WTC11 (cell line): ENCODE measurements at regions not wholly inside any gene's neighbourhood (a gene's known extent, or its start where the extent isn't known, plus 50 kb on each side); places are given as distances from the start of the nearest gene placed in this dataset.

Source experiments
- ATAC-seq: fragments of 200-7000 bp; cut with Tn5 transposase; 2 replicates; pipeline ENCODE4 v1.10.0; 2021; ENCODE audit warnings: mild to moderate bottlenecking, moderate library complexity
- CTCF ChIA-PET: fragments of 300-600 bp; sonication (Branson Sonifier 250); formaldehyde crosslinking; loops from one replicate; lab custom pipeline; 2021; ENCODE audit warnings: antibody characterized with exemption; lab: Charles Lee
- POLR2A ChIA-PET: fragments of 350-600 bp; sonication (Branson Sonifier 250); formaldehyde crosslinking; loops from one replicate; lab custom pipeline; 2021; ENCODE audit warnings: antibody characterized with exemption; lab: Charles Lee
- DNase-seq: peaks from one replicate; pipeline ENCODE4 v3.0.0; 2021; ENCODE audit warnings: low spot score
- H3K27ac Mint-ChIP-seq: 2 replicates; pipeline ENCODE4 v1.8.0; 2021; ENCODE audit warnings: mixed read lengths
- H3K27me3 Mint-ChIP-seq: 2 replicates; pipeline ENCODE4 v1.8.0; 2021; ENCODE audit warnings: low read depth, mild to moderate bottlenecking, moderate library complexity, mixed read lengths
- H3K36me3 Mint-ChIP-seq: 2 replicates; pipeline ENCODE4 v1.8.0; 2021; ENCODE audit warnings: mixed read lengths
- H3K4me1 Mint-ChIP-seq: 2 replicates; pipeline ENCODE4 v1.8.0; 2022; ENCODE audit warnings: mixed read lengths
- H3K4me3 Mint-ChIP-seq: 2 replicates; pipeline ENCODE4 v1.8.0; 2021; ENCODE audit warnings: mild to moderate bottlenecking, moderate library complexity, mixed read lengths
- H3K9me3 Mint-ChIP-seq: 2 replicates; pipeline ENCODE4 v1.8.0; 2021; ENCODE audit warnings: mixed read lengths
- ETV6 ChIP-seq: sonication (generic); formaldehyde crosslinking; IDR thresholded peaks from 2 replicates; pipeline ENCODE4 v1.8.1; 2022; ENCODE audit warnings: mild to moderate bottlenecking, missing genetic modification reagents
- FOXJ3 ChIP-seq: sonication (generic); formaldehyde crosslinking; IDR thresholded peaks from 2 replicates; pipeline ENCODE4 v1.9.0; 2021; ENCODE audit warnings: missing genetic modification reagents, mild to moderate bottlenecking, borderline replicate concordance
- GTF2I ChIP-seq: fragments of 250-450 bp; sonication (Bioruptor Pico); conservative IDR thresholded peaks from 2 replicates; pipeline ENCODE4 v1.4.0; 2021; ENCODE audit warnings: mild to moderate bottlenecking
- JAZF1 ChIP-seq: fragments of 250-450 bp; sonication (Bioruptor Pico); IDR thresholded peaks from 2 replicates; pipeline ENCODE4 v1.9.0; 2021; ENCODE audit warnings: moderate library complexity, mild to moderate bottlenecking, inconsistent platforms
- NR3C1 ChIP-seq: sonication (generic); formaldehyde crosslinking; conservative IDR thresholded peaks from 2 replicates; pipeline ENCODE4 v1.8.1; 2023; ENCODE audit warnings: low read depth, mild to moderate bottlenecking, missing genetic modification reagents
- RELA ChIP-seq: sonication (generic); formaldehyde crosslinking; IDR thresholded peaks from 2 replicates; pipeline ENCODE4 v1.8.1; 2022; ENCODE audit warnings: missing genetic modification reagents, mild to moderate bottlenecking, borderline replicate concordance
- SMAD3 ChIP-seq: sonication (generic); formaldehyde crosslinking; IDR thresholded peaks from 2 replicates; pipeline ENCODE4 v1.8.0; 2022; ENCODE audit warnings: missing genetic modification reagents, mild to moderate bottlenecking, borderline replicate concordance
- ZBTB21 ChIP-seq: sonication (generic); formaldehyde crosslinking; IDR thresholded peaks from 2 replicates; pipeline ENCODE4 v1.8.1; 2023; ENCODE audit warnings: mild to moderate bottlenecking, missing genetic modification reagents, borderline replicate concordance
- ZNF121 ChIP-seq: sonication (generic); formaldehyde crosslinking; IDR thresholded peaks from 2 replicates; pipeline ENCODE4 v1.8.0; 2023; ENCODE audit warnings: missing genetic modification reagents
- ZNF671 ChIP-seq: fragments of 250-450 bp; sonication (Bioruptor Pico); IDR thresholded peaks from 2 replicates; pipeline ENCODE4 v1.8.0; 2021; ENCODE audit warnings: mild to moderate bottlenecking
- TF ChIP-seq, protein P1 (sequence below): sonication (generic); formaldehyde crosslinking; IDR thresholded peaks from 2 replicates; pipeline ENCODE4 v1.8.1; 2023; ENCODE audit warnings: mild to moderate bottlenecking, missing genetic modification reagents
- TF ChIP-seq, protein P2 (sequence below): sonication (generic); formaldehyde crosslinking; IDR thresholded peaks from 2 replicates; pipeline ENCODE4 v1.8.1; 2022; ENCODE audit warnings: low read depth, missing genetic modification reagents, borderline replicate concordance
- TF ChIP-seq, protein P3 (sequence below): fragments of 200-600 bp; IDR thresholded peaks from 2 replicates; pipeline ENCODE4 v1.8.0; 2022; ENCODE audit warnings: antibody characterized with exemption
- TF ChIP-seq, protein P4 (sequence below): sonication (generic); formaldehyde crosslinking; IDR thresholded peaks from 2 replicates; pipeline ENCODE4 v1.8.0; 2022; ENCODE audit warnings: mild to moderate bottlenecking, missing genetic modification reagents
- TF ChIP-seq, protein P5 (sequence below): fragments of 250-450 bp; sonication (Bioruptor Pico); IDR thresholded peaks from 2 replicates; pipeline ENCODE4 v1.9.0; 2021; ENCODE audit warnings: mild to moderate bottlenecking
- TF ChIP-seq, protein P6 (sequence below): sonication (generic); formaldehyde crosslinking; IDR thresholded peaks from 2 replicates; pipeline ENCODE4 v1.8.1; 2022; ENCODE audit warnings: missing genetic modification reagents, borderline replicate concordance
- TF ChIP-seq, protein P7 (sequence below): fragments of 250-450 bp; sonication (Bioruptor Pico); IDR thresholded peaks from 2 replicates; pipeline ENCODE4 v1.9.0; 2021; ENCODE audit warnings: moderate library complexity, mild to moderate bottlenecking, inconsistent platforms, borderline replicate concordance
- TF ChIP-seq, protein P8 (sequence below): fragments of 250-450 bp; sonication (Bioruptor Pico); IDR thresholded peaks from 2 replicates; pipeline ENCODE4 v1.9.0; 2021; ENCODE audit warnings: mild to moderate bottlenecking
- TF ChIP-seq, protein P9 (sequence below): sonication (generic); formaldehyde crosslinking; IDR thresholded peaks from 2 replicates; pipeline ENCODE4 v1.8.0; 2023; ENCODE audit warnings: missing genetic modification reagents

DNA sequence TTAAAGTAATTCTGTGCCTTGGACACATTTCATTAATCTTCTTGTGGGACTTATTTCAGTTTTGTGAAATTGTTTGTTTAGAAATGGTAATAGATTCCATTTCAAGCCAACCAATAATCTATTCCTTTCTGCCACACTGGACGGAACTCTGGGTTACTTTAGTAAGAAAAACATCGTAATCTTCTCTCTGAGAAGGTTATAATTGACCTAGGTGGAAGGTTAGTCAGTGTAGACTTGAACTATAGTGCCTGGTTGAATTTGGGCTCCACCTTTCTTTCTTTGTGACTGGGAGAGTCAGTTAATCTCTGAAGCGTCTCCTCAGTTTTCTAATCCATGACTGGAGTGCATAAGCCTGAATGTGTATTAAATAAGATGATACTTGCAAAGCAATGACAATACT lies 89.7 kb upstream of the PRLR start:
- Mint-ChIP-seq H3K27me3 (no peaks in the 10 kb centered on the region; the same call in 1 of the 2 replicates), H3K4me3 (no peak overlapping the region), H3K36me3 (no peaks in the 10 kb centered on the region), H3K4me1 (peaks cover 2% of the 10 kb centered on the region; the same call in 1 of the 2 replicates)
- DNase-seq = no peak
- CTCF ChIA-PET = no interaction called here
- no peak for ATAC-seq
- TF ChIP-seq ZBTB21 (CRISPR knock-in tag) (no peak), GTF2I (CRISPR knock-in tag) (no peak), SMAD3 (no peak), JAZF1 (no peak), ZNF671 (no peak), ETV6 (CRISPR knock-in tag) (no peak), NR3C1 (no peak), ZNF121 (CRISPR knock-in tag) (no peak), FOXJ3 (no peak), RELA (CRISPR knock-in tag) (no peak)
- TF ChIP-seq, protein P1, sequence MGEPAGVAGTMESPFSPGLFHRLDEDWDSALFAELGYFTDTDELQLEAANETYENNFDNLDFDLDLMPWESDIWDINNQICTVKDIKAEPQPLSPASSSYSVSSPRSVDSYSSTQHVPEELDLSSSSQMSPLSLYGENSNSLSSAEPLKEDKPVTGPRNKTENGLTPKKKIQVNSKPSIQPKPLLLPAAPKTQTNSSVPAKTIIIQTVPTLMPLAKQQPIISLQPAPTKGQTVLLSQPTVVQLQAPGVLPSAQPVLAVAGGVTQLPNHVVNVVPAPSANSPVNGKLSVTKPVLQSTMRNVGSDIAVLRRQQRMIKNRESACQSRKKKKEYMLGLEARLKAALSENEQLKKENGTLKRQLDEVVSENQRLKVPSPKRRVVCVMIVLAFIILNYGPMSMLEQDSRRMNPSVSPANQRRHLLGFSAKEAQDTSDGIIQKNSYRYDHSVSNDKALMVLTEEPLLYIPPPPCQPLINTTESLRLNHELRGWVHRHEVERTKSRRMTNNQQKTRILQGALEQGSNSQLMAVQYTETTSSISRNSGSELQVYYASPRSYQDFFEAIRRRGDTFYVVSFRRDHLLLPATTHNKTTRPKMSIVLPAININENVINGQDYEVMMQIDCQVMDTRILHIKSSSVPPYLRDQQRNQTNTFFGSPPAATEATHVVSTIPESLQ = no peak
- TF ChIP-seq, protein P2, sequence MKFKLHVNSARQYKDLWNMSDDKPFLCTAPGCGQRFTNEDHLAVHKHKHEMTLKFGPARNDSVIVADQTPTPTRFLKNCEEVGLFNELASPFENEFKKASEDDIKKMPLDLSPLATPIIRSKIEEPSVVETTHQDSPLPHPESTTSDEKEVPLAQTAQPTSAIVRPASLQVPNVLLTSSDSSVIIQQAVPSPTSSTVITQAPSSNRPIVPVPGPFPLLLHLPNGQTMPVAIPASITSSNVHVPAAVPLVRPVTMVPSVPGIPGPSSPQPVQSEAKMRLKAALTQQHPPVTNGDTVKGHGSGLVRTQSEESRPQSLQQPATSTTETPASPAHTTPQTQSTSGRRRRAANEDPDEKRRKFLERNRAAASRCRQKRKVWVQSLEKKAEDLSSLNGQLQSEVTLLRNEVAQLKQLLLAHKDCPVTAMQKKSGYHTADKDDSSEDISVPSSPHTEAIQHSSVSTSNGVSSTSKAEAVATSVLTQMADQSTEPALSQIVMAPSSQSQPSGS (CRISPR knock-in tag) = no peak
- TF ChIP-seq, protein P3, sequence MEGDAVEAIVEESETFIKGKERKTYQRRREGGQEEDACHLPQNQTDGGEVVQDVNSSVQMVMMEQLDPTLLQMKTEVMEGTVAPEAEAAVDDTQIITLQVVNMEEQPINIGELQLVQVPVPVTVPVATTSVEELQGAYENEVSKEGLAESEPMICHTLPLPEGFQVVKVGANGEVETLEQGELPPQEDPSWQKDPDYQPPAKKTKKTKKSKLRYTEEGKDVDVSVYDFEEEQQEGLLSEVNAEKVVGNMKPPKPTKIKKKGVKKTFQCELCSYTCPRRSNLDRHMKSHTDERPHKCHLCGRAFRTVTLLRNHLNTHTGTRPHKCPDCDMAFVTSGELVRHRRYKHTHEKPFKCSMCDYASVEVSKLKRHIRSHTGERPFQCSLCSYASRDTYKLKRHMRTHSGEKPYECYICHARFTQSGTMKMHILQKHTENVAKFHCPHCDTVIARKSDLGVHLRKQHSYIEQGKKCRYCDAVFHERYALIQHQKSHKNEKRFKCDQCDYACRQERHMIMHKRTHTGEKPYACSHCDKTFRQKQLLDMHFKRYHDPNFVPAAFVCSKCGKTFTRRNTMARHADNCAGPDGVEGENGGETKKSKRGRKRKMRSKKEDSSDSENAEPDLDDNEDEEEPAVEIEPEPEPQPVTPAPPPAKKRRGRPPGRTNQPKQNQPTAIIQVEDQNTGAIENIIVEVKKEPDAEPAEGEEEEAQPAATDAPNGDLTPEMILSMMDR = no peak
- TF ChIP-seq, protein P4, sequence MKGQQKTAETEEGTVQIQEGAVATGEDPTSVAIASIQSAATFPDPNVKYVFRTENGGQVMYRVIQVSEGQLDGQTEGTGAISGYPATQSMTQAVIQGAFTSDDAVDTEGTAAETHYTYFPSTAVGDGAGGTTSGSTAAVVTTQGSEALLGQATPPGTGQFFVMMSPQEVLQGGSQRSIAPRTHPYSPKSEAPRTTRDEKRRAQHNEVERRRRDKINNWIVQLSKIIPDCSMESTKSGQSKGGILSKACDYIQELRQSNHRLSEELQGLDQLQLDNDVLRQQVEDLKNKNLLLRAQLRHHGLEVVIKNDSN (CRISPR knock-in tag) = no peak
- TF ChIP-seq, protein P5, sequence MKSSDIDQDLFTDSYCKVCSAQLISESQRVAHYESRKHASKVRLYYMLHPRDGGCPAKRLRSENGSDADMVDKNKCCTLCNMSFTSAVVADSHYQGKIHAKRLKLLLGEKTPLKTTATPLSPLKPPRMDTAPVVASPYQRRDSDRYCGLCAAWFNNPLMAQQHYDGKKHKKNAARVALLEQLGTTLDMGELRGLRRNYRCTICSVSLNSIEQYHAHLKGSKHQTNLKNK (CRISPR knock-in tag) = no peak
- TF ChIP-seq, protein P6, sequence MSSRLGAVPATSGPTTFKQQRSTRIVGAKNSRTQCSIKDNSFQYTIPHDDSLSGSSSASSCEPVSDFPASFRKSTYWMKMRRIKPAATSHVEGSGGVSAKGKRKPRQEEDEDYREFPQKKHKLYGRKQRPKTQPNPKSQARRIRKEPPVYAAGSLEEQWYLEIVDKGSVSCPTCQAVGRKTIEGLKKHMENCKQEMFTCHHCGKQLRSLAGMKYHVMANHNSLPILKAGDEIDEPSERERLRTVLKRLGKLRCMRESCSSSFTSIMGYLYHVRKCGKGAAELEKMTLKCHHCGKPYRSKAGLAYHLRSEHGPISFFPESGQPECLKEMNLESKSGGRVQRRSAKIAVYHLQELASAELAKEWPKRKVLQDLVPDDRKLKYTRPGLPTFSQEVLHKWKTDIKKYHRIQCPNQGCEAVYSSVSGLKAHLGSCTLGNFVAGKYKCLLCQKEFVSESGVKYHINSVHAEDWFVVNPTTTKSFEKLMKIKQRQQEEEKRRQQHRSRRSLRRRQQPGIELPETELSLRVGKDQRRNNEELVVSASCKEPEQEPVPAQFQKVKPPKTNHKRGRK = no peak
- TF ChIP-seq, protein P7, sequence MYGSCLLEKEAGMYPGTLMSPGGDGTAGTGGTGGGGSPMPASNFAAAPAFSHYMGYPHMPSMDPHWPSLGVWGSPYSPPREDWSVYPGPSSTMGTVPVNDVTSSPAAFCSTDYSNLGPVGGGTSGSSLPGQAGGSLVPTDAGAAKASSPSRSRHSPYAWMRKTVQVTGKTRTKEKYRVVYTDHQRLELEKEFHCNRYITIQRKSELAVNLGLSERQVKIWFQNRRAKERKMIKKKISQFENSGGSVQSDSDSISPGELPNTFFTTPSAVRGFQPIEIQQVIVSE = no peak
- TF ChIP-seq, protein P8, sequence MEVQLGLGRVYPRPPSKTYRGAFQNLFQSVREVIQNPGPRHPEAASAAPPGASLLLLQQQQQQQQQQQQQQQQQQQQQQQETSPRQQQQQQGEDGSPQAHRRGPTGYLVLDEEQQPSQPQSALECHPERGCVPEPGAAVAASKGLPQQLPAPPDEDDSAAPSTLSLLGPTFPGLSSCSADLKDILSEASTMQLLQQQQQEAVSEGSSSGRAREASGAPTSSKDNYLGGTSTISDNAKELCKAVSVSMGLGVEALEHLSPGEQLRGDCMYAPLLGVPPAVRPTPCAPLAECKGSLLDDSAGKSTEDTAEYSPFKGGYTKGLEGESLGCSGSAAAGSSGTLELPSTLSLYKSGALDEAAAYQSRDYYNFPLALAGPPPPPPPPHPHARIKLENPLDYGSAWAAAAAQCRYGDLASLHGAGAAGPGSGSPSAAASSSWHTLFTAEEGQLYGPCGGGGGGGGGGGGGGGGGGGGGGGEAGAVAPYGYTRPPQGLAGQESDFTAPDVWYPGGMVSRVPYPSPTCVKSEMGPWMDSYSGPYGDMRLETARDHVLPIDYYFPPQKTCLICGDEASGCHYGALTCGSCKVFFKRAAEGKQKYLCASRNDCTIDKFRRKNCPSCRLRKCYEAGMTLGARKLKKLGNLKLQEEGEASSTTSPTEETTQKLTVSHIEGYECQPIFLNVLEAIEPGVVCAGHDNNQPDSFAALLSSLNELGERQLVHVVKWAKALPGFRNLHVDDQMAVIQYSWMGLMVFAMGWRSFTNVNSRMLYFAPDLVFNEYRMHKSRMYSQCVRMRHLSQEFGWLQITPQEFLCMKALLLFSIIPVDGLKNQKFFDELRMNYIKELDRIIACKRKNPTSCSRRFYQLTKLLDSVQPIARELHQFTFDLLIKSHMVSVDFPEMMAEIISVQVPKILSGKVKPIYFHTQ (CRISPR knock-in tag) = no peak
- TF ChIP-seq, protein P9, sequence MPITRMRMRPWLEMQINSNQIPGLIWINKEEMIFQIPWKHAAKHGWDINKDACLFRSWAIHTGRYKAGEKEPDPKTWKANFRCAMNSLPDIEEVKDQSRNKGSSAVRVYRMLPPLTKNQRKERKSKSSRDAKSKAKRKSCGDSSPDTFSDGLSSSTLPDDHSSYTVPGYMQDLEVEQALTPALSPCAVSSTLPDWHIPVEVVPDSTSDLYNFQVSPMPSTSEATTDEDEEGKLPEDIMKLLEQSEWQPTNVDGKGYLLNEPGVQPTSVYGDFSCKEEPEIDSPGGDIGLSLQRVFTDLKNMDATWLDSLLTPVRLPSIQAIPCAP = no peak
- TF ChIP-seq, all 79 proteins: peak for 0
- H3K9me3 Mint-ChIP-seq = peaks cover 11% of the 10 kb centered on the region
- no peak overlapping the region for H3K27ac Mint-ChIP-seq
- POLR2A ChIA-PET = no interaction called here
